GM21360 (cell line): ENCODE measurements at regions not wholly inside any gene's neighbourhood (a gene's known extent, or its start where the extent isn't known, plus 50 kb on each side); places are given as distances from the start of the nearest gene placed in this dataset.
"Not testable (repeated sequence)": the region's sequence is repeated elsewhere in the genome, so short reads cannot be mapped to it uniquely, and the experiment has no call there.

ENCODE experiments used
- ATAC-seq: cut with Tn5 transposase; IDR thresholded peaks from one replicate; pipeline ENCODE4 v1.9.1; 2021; ENCODE audit warnings: mild to moderate bottlenecking, moderate library complexity; ENCODE audit not compliant: unreplicated experiment

DNA sequence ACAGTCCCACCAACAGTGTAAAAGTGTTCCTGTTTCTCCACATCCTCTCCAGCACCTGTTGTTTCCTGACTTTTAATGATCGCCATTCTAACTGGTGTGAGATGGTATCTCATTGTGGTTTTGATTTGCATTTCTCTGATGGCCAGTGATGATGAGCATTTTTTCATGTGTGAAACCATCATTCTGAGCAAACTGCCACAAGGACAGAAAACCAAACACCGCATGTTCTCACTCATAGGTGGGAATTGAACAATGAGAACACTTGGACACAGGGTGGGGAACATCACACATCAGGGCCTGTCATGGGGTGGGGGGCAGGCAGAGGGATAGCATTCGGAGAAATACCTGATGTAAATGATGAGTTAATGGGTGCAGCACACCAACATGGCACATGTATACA is 240.8 kb downstream of the FAT3 start:
- ATAC-seq, result not testable (repeated sequence)

DNA sequence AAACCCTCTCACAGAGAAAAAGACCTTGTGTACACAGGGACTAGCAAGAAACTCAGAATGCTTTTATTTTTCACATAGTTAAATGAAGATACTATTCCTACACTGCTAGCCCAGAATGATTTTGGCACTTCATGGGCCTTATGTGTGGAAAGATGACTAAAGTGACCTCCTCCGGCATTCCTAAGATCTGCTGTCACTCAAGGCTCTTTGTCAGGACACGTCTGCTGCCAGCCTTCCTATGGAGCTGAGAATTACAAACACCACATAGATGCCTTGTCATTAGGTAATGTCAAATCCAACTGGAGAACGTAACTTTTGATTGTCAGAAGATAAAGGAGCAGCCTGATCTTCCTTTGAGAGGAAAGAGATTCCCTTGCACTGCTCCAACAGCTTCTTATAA is 249.1 kb downstream of the FAT3 start:
- ATAC-seq, result no peak

- no peak for ATAC-seq
Observed at GRCh38 chr11:92475316-92475715, 250.7 kb downstream of the FAT3 start.

GRCh38 chr11:92475819-92476218 is 251.2 kb downstream of the FAT3 start:
- no peak for ATAC-seq

DNA sequence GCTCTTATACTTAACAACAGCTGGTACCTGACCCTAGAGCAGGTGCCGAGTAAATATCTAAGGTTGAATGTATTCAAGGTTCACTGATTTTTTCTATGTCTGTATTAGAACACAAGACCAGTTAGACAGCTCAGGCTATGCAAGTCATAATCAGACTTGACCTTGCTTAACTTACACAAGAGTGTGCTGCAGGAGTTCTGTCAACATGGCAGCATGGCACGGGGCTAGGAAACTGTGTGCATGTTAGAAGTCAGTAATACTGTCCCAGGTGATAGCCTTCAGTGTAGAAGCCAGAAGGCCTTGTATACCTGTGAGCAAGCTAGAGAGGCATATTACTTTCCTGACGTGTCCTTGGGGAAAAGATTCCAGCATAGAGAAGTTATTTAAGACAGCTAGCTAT is 253.1 kb downstream of the FAT3 start:
- ATAC-seq, result no peak

DNA sequence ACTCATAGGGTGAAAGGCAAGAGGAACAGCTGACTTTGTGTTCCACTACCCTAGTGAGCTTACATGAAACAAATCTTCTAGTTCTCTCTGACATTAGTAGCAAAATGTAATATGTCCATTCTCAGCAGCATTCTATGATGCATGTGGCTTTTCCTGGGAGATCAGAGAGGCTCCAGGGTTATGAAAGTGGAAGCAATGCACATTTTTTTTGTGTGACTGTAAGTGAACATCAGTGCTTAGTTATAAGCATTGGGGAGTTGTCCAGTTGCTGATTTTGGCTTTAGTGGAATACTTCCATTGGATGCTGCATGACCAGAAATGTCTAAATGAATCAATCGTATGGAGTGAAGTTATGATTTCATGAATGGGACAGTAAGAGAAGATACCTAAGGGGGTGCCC is 255.9 kb downstream of the FAT3 start:
- ATAC-seq, result no peak

DNA sequence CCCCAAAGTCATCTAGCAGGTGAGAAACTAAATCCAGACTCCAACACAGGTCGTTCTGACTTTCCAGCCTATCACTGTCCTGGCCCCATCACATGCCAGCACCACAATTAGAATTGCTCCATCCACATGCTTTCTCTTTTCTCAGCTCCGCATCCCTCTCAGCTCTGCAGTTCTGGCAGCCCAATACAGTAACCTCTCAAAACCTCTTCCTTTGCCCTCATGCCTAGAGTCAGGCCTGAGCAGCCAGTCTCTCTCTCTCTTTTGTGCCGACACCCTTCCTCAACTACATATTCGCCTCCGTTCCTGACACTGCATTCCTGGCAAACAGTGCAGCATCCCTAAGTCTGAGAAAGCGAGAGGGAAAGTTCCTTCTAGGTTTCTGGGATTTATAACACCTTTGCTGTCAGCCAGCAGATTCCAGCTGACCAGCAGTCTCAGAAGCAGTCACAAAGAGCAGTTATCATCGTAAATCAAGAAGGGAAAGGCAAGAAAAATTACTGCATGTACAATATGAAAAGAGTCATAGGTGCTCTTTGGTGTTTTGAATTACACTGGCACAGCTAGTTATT is 258.0 kb downstream of the FAT3 start:
- ATAC-seq, result no peak

DNA sequence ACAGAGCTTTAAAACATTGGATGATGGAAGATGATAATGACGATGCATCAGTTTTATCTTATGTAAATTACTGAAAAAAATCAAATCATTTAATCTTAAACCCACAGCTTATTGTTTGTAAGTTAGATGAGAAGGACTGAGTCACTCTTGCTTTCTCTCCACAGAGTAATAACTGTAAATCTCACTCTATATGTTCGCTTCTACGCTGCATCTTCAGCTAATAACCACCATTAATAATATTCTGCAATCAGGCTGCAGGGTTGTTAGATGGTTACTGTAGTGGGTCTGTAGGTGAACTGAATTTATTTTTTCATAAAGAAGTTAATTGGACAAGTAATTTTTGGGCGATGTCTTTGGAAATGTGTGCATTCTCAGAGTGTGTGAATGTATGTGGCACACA is 260.0 kb downstream of the FAT3 start:
- ATAC-seq, result no peak

DNA sequence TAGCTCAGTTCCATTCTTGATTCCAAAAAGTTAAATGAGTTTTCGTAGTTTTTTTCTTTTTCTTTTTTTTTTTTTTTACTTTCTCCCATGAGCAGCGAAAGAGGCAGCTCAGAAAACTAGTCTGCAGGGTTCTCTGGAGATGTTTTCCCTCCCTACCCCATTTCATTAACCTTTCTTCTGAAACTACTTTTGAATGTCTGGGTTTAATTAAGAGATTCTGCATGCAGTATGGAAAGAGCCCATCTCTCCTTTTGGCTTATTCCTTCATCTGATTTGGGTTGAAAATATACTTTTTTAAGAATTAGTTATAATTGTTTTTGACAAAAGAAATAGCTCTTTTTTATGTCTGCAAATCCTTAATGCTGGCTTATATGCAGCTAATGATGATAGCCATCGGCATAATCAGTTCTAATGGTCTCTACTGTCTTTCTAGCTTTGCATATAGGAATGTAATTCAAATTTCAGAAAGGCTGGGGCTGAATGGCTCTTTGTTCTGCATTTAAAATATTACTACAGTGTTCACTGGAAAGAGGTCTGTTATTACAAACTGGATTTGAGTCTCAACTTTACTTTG is 265.3 kb downstream of the FAT3 start:
- no peak for ATAC-seq

GRCh38 chr11:92492372-92492771 is 267.8 kb downstream of the FAT3 start:
- ATAC-seq, result no peak

DNA sequence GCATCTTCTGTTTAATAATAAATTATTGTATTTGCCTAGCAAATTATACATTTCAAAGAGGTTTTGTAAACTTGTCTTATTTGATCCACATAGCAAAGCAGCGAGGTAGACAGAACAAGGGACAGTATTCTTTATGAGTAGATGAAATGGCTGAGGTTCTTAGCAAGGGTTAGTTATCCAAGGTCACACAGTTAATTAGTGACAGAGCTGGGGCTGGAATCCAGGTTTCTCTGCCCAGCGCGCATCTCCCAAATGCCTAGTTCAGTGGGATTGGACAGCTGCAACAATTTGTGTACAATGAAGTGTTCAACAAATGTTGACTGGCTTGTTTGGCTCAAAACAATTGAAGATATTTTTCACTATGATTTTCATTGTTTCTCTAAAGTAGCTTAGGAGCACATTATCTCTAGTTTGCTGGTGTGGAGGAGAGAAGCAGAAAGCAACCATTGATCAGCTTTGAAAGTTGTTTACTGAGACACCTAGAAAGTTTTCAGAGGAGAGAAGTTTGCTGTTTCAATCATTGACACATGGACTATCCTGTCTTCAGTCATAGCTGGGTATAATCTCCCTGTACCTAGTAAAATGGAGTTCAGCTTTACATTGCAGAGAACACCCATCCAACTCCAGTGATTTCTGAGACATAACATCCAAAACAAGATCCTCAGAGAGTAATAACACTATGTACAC is 270.6 kb downstream of the FAT3 start:
- ATAC-seq, result no peak

GRCh38 chr11:92500453-92500852 is 275.8 kb downstream of the FAT3 start:
- ATAC-seq, result no peak

GRCh38 chr11:92501066-92501739 is 276.6 kb downstream of the FAT3 start:
- no peak for ATAC-seq

- no peak for ATAC-seq
Observed at GRCh38 chr11:92504004-92504403, 279.4 kb downstream of the FAT3 start.

DNA sequence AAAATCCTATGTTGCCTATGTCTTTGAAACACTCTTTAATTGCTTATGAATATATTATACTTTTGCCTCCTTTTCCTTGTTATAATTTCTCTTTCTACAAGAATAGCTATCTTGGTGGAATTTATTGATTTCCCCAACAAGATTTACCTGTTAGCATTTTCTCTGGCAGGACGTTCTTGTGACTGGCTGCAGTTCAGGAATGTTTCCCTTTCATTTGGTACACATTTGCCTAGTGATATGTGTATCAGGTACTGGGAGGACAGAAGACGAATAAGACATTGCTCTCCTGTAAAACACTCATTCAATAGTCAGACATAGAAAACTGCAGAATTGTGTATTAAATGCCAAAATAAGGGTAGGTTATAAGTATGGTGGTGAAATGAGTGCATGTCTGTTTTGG is 279.9 kb downstream of the FAT3 start:
- no peak for ATAC-seq

GRCh38 chr11:92505689-92506088 is 281.1 kb downstream of the FAT3 start:
- no peak for ATAC-seq

DNA sequence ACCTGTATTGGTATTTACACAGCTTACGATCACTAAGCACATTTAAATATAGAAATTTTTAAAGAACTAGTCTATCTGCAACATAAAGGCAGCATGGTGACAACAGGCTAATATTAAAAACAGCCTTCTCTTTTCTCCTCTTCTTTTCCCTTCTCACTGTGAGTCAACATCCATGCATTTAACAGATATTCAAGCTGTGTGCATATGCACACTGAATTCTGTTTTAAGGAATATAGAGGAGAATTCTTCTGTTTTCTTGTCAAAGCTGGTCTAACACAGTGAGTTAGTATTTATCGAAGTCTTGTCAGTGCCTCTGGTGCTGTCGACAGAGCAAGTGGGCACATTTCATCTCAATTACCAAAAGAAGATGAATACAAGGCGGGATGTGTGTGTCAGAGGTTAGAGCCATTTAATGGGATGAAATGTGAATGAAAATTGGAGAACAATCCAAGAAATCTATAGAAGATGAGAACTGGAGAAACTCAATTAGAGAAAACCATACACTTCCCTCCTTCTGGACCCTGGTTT is 282.3 kb downstream of the FAT3 start:
- no peak for ATAC-seq

- no peak for ATAC-seq
Observed at GRCh38 chr11:92510591-92510990, 286.0 kb downstream of the FAT3 start.

DNA sequence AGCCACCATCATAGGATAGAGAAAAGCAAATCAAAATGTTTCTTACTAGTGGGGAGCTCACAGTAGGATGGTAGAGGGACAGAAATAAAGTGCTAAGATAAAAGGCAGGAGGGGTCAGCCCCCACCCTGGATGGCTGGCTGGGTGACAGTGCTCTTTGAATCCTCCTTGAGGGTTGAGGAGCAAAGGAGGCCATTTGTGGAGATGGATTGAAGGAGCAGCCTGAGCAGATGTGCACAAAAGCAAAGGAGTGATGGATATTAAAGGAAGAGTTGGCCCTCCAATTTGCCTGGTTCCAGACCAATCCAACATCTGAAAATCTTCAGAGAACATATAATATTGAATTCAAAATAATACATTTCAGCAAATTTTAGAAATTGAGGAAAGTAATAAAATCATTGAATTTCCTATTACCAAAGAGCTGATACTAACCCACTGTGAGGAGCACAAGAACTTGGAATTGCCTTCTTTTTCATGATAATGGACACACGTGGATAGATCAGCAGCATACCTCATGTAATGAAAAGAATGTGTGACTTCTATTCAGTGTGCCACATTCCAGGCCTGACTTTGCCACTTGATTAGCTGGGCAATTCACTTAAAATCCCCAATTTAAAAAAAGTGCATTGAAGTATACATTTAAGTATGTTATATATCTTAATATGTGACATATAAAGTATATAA is 287.0 kb downstream of the FAT3 start:
- no peak for ATAC-seq

GRCh38 chr11:92512204-92512569 is 287.6 kb downstream of the FAT3 start:
- ATAC-seq, result no peak

- no peak for ATAC-seq
Observed at GRCh38 chr11:92523611-92524010, 299.0 kb downstream of the FAT3 start.
